EL (cell line): ENCODE measurements at regions not wholly inside any gene's neighbourhood (a gene's known extent, or its start where the extent isn't known, plus 50 kb on each side); places are given as distances from the start of the nearest gene placed in this dataset.
"Not testable (repeated sequence)": the region's sequence is repeated elsewhere in the genome, so short reads cannot be mapped to it uniquely, and the experiment has no call there.

Source experiments
- DNase-seq: peaks from one replicate; pipeline ENCODE4 v3.0.0-alpha.2; 2016

GRCh38 chr6:139705284-139705683 is 330.8 kb upstream of the CITED2 start:
- no peak for DNase-seq

DNA sequence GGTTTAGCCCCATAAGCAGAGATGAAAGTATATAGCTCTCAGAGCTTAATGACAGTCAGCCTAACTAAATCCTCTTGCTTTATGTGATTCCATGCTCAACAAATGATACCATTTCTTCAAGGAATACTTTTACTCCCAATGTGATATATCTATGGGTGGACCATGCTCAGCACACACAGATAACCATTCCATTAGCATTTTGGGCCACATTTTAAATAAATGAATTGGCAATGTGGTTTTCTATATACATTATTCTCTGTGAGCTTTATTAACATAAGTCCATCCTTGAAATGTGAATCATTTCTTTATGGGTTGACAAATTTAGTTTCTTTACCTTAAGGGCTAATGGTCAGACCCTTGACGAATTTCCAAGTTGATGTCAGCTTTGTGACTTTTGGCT is 329.3 kb upstream of the CITED2 start:
- no peak for DNase-seq

GRCh38 chr6:139702706-139703105 is 328.3 kb upstream of the CITED2 start:
- no peak for DNase-seq

- no peak for DNase-seq
Observed at GRCh38 chr6:139701695-139702094, 327.2 kb upstream of the CITED2 start.

- no peak for DNase-seq
Observed at GRCh38 chr6:139701003-139701402, 326.6 kb upstream of the CITED2 start.

- no peak for DNase-seq
Observed at GRCh38 chr6:139699911-139700310, 325.5 kb upstream of the CITED2 start.

- DNase-seq, result peak; percentile 42
Observed at GRCh38 chr6:139699335-139699734, 324.9 kb upstream of the CITED2 start.

GRCh38 chr6:139698526-139699176 is 324.2 kb upstream of the CITED2 start:
- DNase-seq, result no peak

GRCh38 chr6:139697856-139698255 is 323.4 kb upstream of the CITED2 start:
- not testable (repeated sequence) for DNase-seq

- not testable (repeated sequence) for DNase-seq
Observed at GRCh38 chr6:139696991-139697390, 322.5 kb upstream of the CITED2 start.

- no peak for DNase-seq
Observed at GRCh38 chr6:139695361-139695760, 320.9 kb upstream of the CITED2 start.

DNA sequence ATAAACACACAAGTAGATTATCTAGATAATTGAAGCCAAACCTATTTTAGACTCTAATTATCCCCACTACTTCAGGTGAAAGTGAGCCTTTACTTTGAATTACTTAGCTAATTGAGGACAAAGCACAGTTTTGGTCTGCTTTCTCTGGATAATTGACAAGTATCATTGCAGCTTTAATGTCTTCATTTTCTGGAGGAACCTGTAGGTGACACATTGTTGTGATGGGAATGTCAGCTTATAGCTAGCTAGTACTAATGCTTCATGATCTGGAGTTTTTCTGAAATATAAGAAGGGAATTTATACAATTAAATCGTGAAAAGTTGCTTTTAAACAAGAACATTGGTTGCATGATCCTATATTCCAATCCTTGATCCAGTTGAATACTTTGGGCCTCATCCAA is 319.3 kb upstream of the CITED2 start:
- DNase-seq, result no peak

DNA sequence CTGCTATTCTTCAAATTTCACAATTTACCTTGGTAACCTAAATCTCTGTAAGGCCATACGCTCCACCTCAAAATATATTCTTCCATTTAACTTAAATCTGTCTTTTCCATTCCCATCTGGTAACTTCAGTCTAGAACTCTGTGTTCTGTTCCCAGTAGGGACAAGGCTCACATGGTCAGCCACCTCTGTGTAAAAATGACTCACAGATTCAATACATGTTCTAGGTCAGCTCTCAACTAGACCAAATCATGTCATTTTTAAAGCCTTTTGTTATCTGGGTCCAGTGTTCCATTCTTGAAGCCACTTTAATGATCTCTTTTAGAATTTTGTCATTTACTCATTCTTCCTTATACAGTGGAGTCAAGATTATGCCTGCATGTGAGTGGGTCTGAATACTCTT is 315.6 kb upstream of the CITED2 start:
- DNase-seq, result no peak

GRCh38 chr6:139687055-139687454 is 312.6 kb upstream of the CITED2 start:
- DNase-seq, result no peak

- DNase-seq, result peak; percentile 20
Observed at GRCh38 chr6:139686308-139686707, 311.9 kb upstream of the CITED2 start.

DNA sequence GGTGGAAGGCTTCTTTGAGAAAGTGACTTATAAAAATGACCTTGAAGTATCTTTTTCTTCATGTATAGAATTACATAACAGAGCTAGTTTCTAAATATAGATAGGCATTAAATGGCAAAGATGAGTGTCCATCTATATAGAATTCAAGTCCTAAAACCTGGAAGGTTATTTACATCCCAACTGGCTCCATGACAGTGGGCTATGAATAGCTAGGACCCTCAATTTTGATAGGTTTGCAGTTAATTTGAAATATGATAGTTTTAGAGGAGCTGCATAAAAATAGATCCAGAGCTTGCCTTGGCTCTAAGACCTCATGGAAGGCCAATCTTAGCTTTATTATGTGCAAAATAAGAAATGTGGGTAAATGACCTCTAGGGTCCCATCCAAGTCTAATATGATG is 310.6 kb upstream of the CITED2 start:
- DNase-seq, result no peak

DNA sequence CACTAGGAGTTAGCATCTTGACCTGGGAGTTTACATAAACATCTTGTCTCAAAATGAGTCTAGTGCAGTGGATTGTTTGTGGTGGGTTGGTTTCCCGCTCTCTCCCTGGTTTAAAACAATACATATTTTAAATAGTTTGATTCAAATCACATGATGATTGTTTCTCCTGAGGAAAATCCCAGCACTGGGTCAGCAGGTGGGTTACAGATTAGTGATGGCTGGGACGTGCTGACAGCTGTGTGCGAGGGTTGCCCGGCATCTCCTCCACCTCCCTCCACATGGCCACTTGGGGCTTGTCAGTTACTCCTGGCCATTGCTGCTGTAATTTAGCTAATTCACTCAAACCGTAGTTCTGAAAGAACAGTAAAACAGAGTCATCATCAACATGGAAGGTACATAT is 306.4 kb upstream of the CITED2 start:
- no peak for DNase-seq

DNA sequence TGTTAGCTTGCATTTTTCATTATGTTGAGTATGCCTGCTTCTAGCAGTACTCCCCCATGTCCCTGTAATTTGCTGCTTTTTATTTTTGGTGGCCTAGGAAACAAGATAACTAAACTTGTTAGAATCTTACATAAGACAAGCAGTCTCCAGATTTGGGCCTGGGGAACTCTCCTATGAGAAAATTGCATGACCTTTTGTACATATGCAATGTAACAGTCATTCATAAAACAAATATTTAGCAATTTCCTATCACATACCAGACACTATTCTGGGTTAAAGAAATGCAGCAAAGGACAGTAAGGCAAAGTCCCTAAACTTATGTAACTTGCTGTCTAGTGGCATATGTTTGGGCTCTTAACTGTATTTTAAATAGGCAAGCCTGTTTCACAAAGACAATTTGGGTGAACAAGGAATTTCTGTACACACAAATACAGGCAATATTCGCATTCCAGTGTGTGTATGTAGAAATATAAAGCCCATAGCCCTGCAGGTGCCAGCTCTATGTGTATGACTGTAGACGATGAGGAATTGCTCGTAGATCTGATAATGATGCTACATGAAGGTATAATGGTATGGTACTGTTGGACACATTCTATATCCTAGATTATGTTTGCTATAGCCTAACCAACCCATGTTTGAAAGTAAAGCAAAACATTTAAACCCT is 305.2 kb upstream of the CITED2 start:
- DNase-seq, result peak; percentile 44

- no peak for DNase-seq
Observed at GRCh38 chr6:139676718-139677117, 302.3 kb upstream of the CITED2 start.

DNA sequence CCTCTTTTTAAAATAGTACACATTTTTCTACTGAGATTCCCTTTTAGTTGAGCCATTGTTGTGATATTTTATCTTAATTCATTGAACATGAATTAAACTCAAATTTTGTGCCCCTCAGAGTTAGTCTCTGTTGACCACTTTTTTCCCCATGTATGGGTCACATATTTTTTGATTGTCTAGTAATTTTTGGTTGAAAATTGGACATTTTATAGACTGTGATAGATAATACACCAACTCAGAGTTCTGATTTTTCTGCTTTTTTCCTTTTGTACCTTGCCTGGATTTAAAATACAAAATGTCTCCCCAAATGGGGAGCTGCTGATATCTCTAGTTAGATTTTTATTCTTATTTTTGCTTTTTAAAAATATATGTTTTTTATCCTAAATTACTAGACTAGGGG is 291.8 kb upstream of the CITED2 start:
- DNase-seq, result no peak

GRCh38 chr6:139663996-139664395 is 289.5 kb upstream of the CITED2 start:
- DNase-seq, result no peak

- DNase-seq, result no peak
Observed at GRCh38 chr6:139659711-139660110, 285.3 kb upstream of the CITED2 start.

DNA sequence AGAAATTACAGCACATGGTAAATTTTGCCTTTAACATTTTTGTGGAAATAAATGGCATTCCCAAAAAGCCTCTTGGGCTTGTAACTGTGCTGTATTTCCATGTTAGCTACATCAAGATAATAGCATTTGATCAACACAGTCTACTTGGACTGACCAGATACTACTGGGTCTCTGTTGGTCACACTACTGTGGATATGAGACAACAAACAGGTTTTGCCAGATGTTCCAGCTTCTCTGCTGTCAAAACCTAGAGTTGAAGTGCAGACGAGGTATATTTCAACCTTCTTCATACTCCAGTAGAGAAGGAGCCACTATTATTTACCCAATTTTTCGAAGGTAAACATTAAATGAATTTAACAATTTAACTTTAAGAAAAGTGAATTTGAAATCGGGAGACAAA is 284.7 kb upstream of the CITED2 start:
- no peak for DNase-seq

GRCh38 chr6:139657119-139657518 is 282.7 kb upstream of the CITED2 start:
- no peak for DNase-seq
